ENCODE measurements at regions not wholly inside any gene's neighbourhood (a gene's known extent, or its start where the extent isn't known, plus 50 kb on each side); places are given as distances from the start of the nearest gene placed in this dataset.

- H3K27ac ChIP-seq: no peak overlapping the region
- no peak for TF ChIP-seq ZFX (IDR thresholded peaks at IDR 0.05; ENCODE audit: borderline replicate concordance)
- no peak for TF ChIP-seq CTCF (IDR thresholded peaks at IDR 0.05)
These were observed 442.8 kb downstream of the ATP23 start for GRCh38 chr12:58384196-58384595.

GRCh38 chr12:58386136-58386535 lies 444.8 kb downstream of the ATP23 start:
- no peak overlapping the region for H3K27ac ChIP-seq
- TF ChIP-seq CTCF (IDR thresholded peaks at IDR 0.05): no peak
- no peak for TF ChIP-seq ZFX (IDR thresholded peaks at IDR 0.05; ENCODE audit: borderline replicate concordance)

- TF ChIP-seq ZFX (IDR thresholded peaks at IDR 0.05; ENCODE audit: borderline replicate concordance): no peak
- no peak for TF ChIP-seq CTCF (IDR thresholded peaks at IDR 0.05)
- H3K27ac ChIP-seq: no peak overlapping the region
These were observed 445.8 kb downstream of the ATP23 start for GRCh38 chr12:58387199-58387598.

- TF ChIP-seq ZFX (IDR thresholded peaks at IDR 0.05; ENCODE audit: borderline replicate concordance): no peak
- TF ChIP-seq CTCF (IDR thresholded peaks at IDR 0.05): no peak
These were observed 446.9 kb downstream of the ATP23 start for GRCh38 chr12:58388261-58388660.

GRCh38 chr12:58393152-58393551 lies 451.8 kb downstream of the ATP23 start:
- no peak for TF ChIP-seq CTCF (IDR thresholded peaks at IDR 0.05)
- TF ChIP-seq ZFX (IDR thresholded peaks at IDR 0.05; ENCODE audit: borderline replicate concordance): no peak

More at GRCh38 chr12:58388261-58388660, 446.9 kb downstream of the ATP23 start:
- H3K27ac ChIP-seq: no peak overlapping the region

GRCh38 chr12:58395056-58395455 lies 453.7 kb downstream of the ATP23 start:
- no peak overlapping the region for H3K27ac ChIP-seq
- TF ChIP-seq ZFX (IDR thresholded peaks at IDR 0.05; ENCODE audit: borderline replicate concordance): no peak

More at GRCh38 chr12:58393152-58393551, 451.8 kb downstream of the ATP23 start:
- no peak overlapping the region for H3K27ac ChIP-seq

- no peak overlapping the region for H3K27ac ChIP-seq
- TF ChIP-seq ZFX (IDR thresholded peaks at IDR 0.05; ENCODE audit: borderline replicate concordance) (no peak), CTCF (IDR thresholded peaks at IDR 0.05) (no peak)
These were observed 454.1 kb downstream of the ATP23 start for GRCh38 chr12:58395470-58395869.

GRCh38 chr12:58396239-58396638 lies 454.9 kb downstream of the ATP23 start:
- TF ChIP-seq CTCF (IDR thresholded peaks at IDR 0.05) (no peak), ZFX (IDR thresholded peaks at IDR 0.05; ENCODE audit: borderline replicate concordance) (no peak)
- no peak overlapping the region for H3K27ac ChIP-seq
